GM12864 (cell line): ENCODE measurements at regions not wholly inside any gene's neighbourhood (a gene's known extent, or its start where the extent isn't known, plus 50 kb on each side); places are given as distances from the start of the nearest gene placed in this dataset.

Experiments
- DNase-seq: peaks from one replicate; pipeline ENCODE4 v3.0.0-alpha.2; 2011; ENCODE audit warnings: low read depth
- H3K4me3 ChIP-seq: 2 replicates; pipeline ENCODE4 v1.5.1; 2011; ENCODE audit warnings: mild to moderate bottlenecking, low read depth, low read length, control low read depth
- CTCF ChIP-seq: IDR thresholded peaks from 2 replicates; pipeline ENCODE4 v1.5.1; 2011; ENCODE audit warnings: low read depth, mild to moderate bottlenecking, moderate library complexity, low read length, control low read depth, inconsistent platforms; ENCODE audit errors: missing control alignments

DNA sequence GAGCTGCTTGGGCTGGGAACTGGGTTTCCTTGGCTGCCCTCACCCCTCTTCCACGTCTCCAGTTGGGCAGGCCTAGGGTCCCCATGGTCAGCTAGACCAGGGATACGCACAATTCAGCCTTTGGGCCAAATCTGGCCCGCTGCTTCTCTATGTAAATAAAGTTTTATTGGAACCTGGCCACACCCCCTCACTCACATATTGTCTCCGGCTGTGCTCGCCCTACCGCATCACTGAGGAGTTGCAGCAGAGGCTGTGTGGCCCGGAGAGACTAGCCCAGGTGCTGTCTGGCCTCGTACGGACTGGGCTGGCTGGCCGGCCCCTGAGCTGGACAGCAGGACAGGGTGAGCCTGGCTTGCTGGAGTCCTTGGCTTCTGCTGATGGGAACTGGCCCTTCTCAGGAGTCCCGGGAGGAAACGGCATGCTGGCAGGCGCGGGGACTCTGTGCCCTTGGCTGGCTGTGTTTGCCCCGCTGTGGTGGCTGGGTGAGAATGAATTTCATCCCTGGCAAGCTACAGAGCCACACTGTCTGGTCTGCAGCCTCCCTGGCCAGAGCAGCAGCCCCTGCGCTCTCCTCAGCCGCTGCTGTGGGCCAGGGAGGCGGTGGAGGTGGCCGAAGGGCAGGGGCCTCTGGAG lies 82.0 kb downstream of the ENGASE start:
- no peak overlapping the region for H3K4me3 ChIP-seq
- TF ChIP-seq CTCF: no peak
- no peak for DNase-seq

GRCh38 chr17:79155701-79156100 lies 81.1 kb downstream of the ENGASE start:
- no peak overlapping the region for H3K4me3 ChIP-seq
- no peak for DNase-seq
- no peak for TF ChIP-seq CTCF

DNA sequence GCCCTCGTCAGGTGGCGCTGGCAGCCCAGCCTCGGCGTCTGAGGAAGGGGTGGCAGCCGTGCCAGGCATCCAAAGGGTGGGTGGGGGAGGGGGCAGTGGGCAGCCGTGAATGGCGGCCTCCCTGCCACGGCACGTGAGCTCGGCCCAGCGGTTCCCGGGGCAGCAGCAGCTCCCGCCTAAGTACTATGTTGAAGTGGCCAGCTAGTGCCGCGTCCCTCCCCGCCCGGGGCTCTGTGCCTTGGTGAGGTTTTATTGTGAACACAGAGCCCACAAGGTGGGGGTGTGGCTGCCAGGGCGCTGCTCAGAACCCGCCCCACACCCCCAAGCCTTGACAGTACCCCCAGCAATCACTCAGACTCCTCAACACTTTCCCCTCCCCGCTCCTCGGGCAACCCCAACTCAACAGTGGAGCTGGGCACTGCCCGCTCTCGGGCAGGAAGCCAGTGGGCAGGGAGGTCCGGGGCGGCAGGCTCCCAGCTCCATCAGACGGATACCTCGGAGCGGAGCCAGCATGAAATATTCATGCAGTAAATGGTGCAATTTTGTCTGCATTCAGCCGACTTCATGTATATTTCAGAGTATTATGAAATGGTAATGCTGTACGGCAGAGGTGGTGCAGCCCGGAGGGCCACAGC lies 80.4 kb downstream of the ENGASE start:
- no peak for TF ChIP-seq CTCF
- DNase-seq: no peak
- H3K4me3 ChIP-seq: no peak overlapping the region

- no peak overlapping the region for H3K4me3 ChIP-seq
- DNase-seq: no peak
- no peak for TF ChIP-seq CTCF
Measured at GRCh38 chr17:79154446-79154845, 79.8 kb downstream of the ENGASE start.

DNA sequence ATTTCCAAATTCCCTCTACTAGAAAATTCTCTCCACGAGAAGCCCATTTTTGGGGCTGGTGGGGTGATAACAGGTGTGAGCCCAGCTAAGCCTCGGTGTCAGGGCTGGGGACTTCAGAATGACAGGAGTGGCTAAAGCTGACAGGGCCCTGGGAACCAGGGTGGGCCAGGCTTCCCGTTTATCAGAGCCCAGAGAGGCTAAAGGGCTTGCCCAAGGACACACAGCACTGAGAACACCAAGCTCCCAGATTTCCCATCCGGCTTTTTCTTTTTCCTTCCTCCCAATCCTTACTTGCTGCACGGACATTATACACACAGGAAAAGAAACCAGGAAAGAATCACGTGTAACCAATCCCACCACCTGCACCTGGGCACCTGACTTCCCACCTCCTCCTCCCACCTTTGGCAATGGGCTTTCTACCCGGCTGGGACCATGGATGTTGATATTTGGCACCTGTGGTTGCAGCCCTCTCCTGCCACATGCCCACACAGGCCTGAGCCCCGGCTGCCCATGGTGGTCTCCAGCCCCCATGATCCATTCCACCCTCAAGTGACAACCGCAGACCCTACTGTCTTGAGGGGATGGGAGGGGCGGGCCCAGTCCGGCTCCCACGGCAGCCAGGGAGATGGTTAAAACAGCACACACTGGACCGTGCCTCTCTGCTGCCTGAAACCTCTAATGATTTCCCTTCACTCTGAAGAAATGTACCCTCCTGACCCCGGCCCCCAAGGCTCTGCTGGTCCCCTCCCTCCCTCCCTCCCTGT lies 78.9 kb downstream of the ENGASE start:
- no peak for TF ChIP-seq CTCF
- DNase-seq: no peak
- H3K4me3 ChIP-seq: no peak overlapping the region

DNA sequence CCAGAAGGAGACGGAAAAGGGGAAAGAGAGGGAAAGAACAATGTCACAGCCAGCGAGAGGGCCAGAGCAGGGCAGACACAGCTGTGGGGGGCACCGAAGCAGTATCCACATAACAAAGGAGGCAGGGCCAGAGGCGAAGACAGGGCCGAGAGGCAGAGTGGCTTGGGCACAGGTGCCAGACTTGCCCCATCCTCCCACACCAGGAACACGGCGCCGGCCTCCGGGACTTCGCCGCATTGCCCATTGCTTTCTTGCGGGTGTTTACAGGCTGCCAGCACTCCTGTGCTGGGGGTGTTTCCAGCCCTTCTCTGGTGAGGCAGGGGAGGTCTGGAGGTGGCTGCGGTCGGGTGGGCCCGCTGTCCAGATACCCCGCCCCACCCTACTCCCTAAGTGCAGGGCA lies 78.0 kb downstream of the ENGASE start:
- H3K4me3 ChIP-seq: no peak overlapping the region
- no peak for DNase-seq
- no peak for TF ChIP-seq CTCF
